Heart right ventricle (tissue), 16 donors: ENCODE measurements at regions not wholly inside any gene's neighbourhood (a gene's known extent, or its start where the extent isn't known, plus 50 kb on each side); places are given as distances from the start of the nearest gene placed in this dataset.

ENCODE experiments used
- ATAC-seq, 8 donors: fragments of 200-7000 bp; cut with Tn5 transposase; one replicate each; pipeline ENCODE4 v1.9.1; 2020; ENCODE audit warnings: mild to moderate bottlenecking in 8 of 8, moderate library complexity in 8 of 8, moderate number of reproducible peaks in 1 of 8
- DNase-seq, 2 donors: peaks; one replicate each; pipeline ENCODE4 v3.0.0-alpha.2; 2020
- H3K27ac ChIP-seq, 10 donors: fragments of 200-600 bp; sonication (generic) in 2 of 10; one replicate each; pipeline versions ENCODE4 v1.5.0 to v1.8.0; 2020 to 2022; ENCODE audit warnings: mild to moderate bottlenecking in 3 of 10
- H3K27me3 ChIP-seq, 7 donors: fragments of 200-600 bp; one replicate each; pipeline ENCODE4 v1.8.0; 2021 to 2022; ENCODE audit warnings: mild to moderate bottlenecking in 2 of 7
- H3K36me3 ChIP-seq, 9 donors: fragments of 200-600 bp; sonication (generic) in 1 of 9; one replicate each; pipeline versions ENCODE4 v1.5.0 to v1.8.0; 2020 to 2022; ENCODE audit warnings: mild to moderate bottlenecking in 2 of 9
- H3K4me1 ChIP-seq, 9 donors: fragments of 200-600 bp; sonication (generic) in 1 of 9; one replicate each; pipeline versions ENCODE4 v1.5.0 to v1.8.0; 2020 to 2022; ENCODE audit warnings: mild to moderate bottlenecking in 4 of 9
- H3K4me3 ChIP-seq, 10 donors: fragments of 200-600 bp; sonication (generic) in 2 of 10; one replicate each; pipeline versions ENCODE4 v1.5.0 to v1.8.0; 2020 to 2022; ENCODE audit warnings: mild to moderate bottlenecking in 7 of 10, moderate library complexity in 2 of 10
- H3K9me3 ChIP-seq, 11 donors: fragments of 200-600 bp in 10 of 11; sonication (generic) in 2 of 11; one replicate each; pipeline versions ENCODE4 v1.5.0 to v1.8.0; 2013 to 2022; ENCODE audit warnings: mild to moderate bottlenecking in 2 of 11, control low read depth in 1 of 11, moderate library complexity in 1 of 11
- WGBS, 2 donors: extraction: QIAGEN DNeasy Blood & Tissue Kit; methylation state at CpG; one replicate each; pipeline ENCODE4 v1.1.7; 2013; ENCODE audit warnings: inconsistent platforms in 1 of 2; 5-methylcytosine and 5-hydroxymethylcytosine counted together
- intact Hi-C, 10 donors: fragments of 100-400 bp; cut with DNase I; formaldehyde crosslinking; loops; one replicate each; pipeline versions ENCODE4 v1.11.1 to v1.14.2; 2022
- TF ChIP-seq, protein P1 (sequence below), 9 donors: fragments of 200-600 bp; sonication (generic) in 2 of 9; IDR thresholded peaks; one replicate each; pipeline versions ENCODE4 v1.5.0 to v1.8.0; 2021 to 2022; ENCODE audit warnings: antibody characterized with exemption in 9 of 9, mild to moderate bottlenecking in 5 of 9, moderate library complexity in 1 of 9
- donor health status: Arrhythmogenic right ventricular cardiomyopathy.
- donor health status: ischemic (EF 13 %, LVEDD 7.1; RV severe dilation, severe dysfunction).
- donor health status: healthy with polysubstance abuse.
- donor health status: DM: no; HTN: yes; CAD: no.
- donor health status: DM: no; HTN: no; CAD: no.
- donor health status: ischemic (EF 25% LVEDD 6.9; RV normal size, moderate dysfunction).
- donor health status: ischemic (EF 25% LVEDD 5.7; RV mildly dilated, moderate dysfunction).
- donor health status: healthy.
- donor health status: DM: yes; HTN: yes; CAD: no.
- donor health status: Ischemic cardiomyopathy.
- donor health status: ischemic (EF 35%, LVEDD 5.7; RV mildly dilated, moderate dysfunction).
- donor health status: nonischemic (EF 11% LVEDD 7.7; RV severe dilation, severe dysfunction).
- donor health status: DM: yes; HTN: yes; CAD: no.
- donor health status: PGD.
- donor health status: ischemic (EF 29% LVEDD 5.4; RV normal size, mild dysfunction).
- donor health status: nonischemic (EF 23%, LVEDD 6.1; RV moderate dilation, normal function).

DNA sequence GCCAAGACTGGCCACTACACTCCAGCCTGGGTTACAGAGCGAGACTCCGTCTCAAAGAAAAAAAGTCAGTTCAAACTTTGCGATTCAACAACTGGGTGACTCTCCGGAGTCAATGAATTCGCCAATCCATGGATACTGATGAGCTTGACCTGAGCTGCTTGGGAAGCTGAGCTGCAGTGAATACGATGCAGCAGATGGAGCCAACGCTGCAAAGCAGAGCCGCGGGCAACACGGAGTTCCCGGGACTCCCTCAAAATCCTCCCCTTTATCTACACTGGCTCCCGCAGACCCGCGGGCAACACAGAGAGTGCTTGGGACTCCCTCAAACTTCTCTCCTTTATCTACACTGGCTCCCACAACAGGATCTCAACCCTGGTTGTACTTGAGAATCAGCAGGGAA is 62.6 kb upstream of the SALL4 start:
- intact Hi-C loops = no loop called here
- 84 to 85% methylated on average over 14 of the region's 14 CpGs for WGBS, 2 donors

DNA sequence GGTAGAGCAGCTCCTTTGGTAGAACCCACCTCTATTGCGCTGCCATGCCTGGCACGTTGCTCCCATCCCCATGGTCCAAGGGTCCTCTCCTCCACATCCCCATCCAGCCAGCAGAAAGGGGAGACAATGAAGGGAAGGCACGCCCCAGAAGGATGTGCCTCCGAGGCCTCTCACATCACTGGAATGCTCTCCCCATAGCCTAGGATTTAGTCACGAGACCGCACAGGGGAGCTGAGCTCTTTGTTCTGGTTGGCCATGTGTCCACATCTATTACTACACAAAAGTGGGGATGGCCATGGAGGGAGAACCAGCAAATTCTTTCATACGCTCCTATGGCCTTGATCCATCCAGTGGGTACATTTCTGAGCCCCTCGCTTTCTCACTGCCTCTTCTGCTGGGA is 60.5 kb upstream of the SALL4 start:
- H3K4me3 ChIP-seq = no peak overlapping the region
- DNase-seq (no peak), ATAC-seq (no peak)
- TF ChIP-seq, protein P1, sequence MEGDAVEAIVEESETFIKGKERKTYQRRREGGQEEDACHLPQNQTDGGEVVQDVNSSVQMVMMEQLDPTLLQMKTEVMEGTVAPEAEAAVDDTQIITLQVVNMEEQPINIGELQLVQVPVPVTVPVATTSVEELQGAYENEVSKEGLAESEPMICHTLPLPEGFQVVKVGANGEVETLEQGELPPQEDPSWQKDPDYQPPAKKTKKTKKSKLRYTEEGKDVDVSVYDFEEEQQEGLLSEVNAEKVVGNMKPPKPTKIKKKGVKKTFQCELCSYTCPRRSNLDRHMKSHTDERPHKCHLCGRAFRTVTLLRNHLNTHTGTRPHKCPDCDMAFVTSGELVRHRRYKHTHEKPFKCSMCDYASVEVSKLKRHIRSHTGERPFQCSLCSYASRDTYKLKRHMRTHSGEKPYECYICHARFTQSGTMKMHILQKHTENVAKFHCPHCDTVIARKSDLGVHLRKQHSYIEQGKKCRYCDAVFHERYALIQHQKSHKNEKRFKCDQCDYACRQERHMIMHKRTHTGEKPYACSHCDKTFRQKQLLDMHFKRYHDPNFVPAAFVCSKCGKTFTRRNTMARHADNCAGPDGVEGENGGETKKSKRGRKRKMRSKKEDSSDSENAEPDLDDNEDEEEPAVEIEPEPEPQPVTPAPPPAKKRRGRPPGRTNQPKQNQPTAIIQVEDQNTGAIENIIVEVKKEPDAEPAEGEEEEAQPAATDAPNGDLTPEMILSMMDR (IDR thresholded peaks at IDR 0.05) = no peak
- peaks cover 0 to 24% (median 6%) of the 10 kb centered on the region in 7 donors for H3K27me3 ChIP-seq
- no peaks in the 10 kb centered on the region for H3K4me1 ChIP-seq
- 84% methylated on average over 8 of the region's 8 CpGs for WGBS, 2 donors
- H3K27ac ChIP-seq = no peak overlapping the region
- intact Hi-C loops = no loop called here
- no peaks in the 10 kb centered on the region for H3K9me3 ChIP-seq
- H3K36me3 ChIP-seq = no peaks in the 10 kb centered on the region

More for the DNA sequence above, 62.6 kb upstream of the SALL4 start:
- H3K4me3 ChIP-seq = no peak overlapping the region
- TF ChIP-seq, protein P1 (IDR thresholded peaks at IDR 0.05) = no peak
- H3K4me1 ChIP-seq = no peaks in the 10 kb centered on the region
- no peak overlapping the region for H3K27ac ChIP-seq
- peaks cover 0 to 24% (median 6%) of the 10 kb centered on the region in 7 donors for H3K27me3 ChIP-seq
- H3K9me3 ChIP-seq = no peaks in the 10 kb centered on the region
- ATAC-seq (no peak), DNase-seq (no peak)
- no peaks in the 10 kb centered on the region for H3K36me3 ChIP-seq

DNA sequence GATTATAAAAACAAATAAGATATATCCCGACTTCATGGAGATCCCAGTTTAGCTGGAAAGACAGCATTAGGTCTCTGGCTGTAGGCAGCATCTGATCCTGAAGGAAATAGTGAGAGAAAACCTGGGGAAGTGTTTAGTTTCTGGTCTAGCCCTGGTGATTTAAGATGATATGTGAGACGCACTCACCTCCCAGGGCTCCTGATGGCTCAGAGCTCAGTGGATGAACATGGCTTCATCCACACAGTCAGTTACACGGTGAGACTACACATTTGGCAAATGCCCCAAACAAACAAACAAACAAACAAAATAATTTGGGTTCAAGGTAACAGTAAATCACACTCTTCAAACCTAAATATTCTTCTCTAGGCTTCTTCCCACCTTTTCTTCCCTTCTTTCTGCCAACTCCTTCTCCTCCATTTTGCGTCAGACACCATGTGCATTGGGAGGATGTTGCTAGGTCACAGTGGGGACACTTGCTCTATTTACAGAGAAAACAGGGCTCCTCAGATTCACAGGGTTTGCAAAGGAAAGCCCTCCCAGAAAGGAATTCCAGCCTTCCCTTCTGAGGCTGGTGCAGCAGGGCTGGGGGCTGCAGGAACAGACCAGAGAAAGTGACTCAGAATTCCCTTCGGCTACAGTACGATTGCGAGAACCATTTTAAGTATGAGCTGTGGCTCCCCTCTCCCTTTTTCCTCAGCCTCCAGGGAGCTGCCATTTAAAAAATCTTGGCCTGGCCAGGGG is 59.6 kb upstream of the SALL4 start:
- no peak for ATAC-seq
- Histone ChIP-seq H3K9me3 (no peaks in the 10 kb centered on the region), H3K27me3 (peaks cover 0 to 27% (median 12%) of the 10 kb centered on the region in 7 donors), H3K4me1 (no peaks in the 10 kb centered on the region), H3K4me3 (no peak overlapping the region), H3K27ac (no peak overlapping the region), H3K36me3 (no peaks in the 10 kb centered on the region)
- 42 to 52% methylated on average over 7 of the region's 7 CpGs for WGBS, 2 donors
- DNase-seq = no peak
- intact Hi-C loops = no loop called here
- TF ChIP-seq, protein P1 (IDR thresholded peaks at IDR 0.05) = no peak

DNA sequence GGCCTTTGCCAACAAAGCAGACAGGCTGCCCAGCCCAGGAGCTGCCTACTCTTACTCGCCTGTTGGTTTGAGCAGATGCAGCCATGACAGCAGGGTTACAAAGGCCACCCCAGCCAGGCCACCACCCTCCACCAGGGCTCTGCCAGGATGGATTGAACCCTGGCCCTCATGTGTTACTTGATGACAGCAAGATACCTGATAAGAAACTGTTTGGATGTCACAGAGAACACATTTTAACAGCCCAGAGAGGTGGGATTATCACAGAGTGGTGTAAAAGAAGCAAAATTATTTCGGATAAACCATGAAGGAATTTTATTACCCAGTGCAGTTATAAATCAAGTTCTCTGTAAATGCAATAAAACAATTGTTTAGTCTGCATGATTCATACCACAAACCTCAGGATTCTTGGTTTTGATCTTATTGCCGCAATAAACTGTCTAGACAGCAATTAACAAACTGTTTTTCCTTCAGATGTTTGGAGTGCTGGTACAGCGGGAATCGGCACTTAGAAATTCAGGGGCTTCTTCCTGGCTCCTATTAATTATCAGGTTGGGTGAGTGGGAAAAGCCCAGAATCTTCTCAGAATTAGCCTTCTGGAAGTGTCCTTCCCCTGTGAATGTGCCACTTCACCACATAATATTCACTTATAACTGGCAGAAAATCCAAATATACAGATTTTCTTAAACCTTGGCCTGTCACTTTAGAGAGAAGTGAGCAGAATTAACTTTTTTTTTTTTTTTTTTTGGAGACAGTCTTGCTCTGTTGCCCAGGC is 58.0 kb upstream of the SALL4 start:
- ATAC-seq (no peak), DNase-seq (no peak)
- Histone ChIP-seq H3K9me3 (no peaks in the 10 kb centered on the region), H3K4me1 (no peaks in the 10 kb centered on the region), H3K27me3 (peaks cover 0 to 27% (median 14%) of the 10 kb centered on the region in 7 donors), H3K4me3 (no peak overlapping the region), H3K36me3 (no peaks in the 10 kb centered on the region), H3K27ac (no peak overlapping the region)
- TF ChIP-seq, protein P1 (IDR thresholded peaks at IDR 0.05) = no peak
- intact Hi-C loops = no loop called here
- WGBS, 2 donors = 72 to 78% methylated on average over 5 of the region's 5 CpGs
